Right lung (tissue), 2 donors: ENCODE measurements at regions not wholly inside any gene's neighbourhood (a gene's known extent, or its start where the extent isn't known, plus 50 kb on each side); places are given as distances from the start of the nearest gene placed in this dataset.
A peak's percentile ranks its signal among the peaks of the same experiment; 100 is the strongest.
"Not testable (repeated sequence)": the region's sequence is repeated elsewhere in the genome, so short reads cannot be mapped to it uniquely, and the experiment has no call there.

ENCODE experiments used
- DNase-seq, 2 donors: peaks; one replicate each; pipeline ENCODE4 v3.0.0-alpha.2; 2013

DNA sequence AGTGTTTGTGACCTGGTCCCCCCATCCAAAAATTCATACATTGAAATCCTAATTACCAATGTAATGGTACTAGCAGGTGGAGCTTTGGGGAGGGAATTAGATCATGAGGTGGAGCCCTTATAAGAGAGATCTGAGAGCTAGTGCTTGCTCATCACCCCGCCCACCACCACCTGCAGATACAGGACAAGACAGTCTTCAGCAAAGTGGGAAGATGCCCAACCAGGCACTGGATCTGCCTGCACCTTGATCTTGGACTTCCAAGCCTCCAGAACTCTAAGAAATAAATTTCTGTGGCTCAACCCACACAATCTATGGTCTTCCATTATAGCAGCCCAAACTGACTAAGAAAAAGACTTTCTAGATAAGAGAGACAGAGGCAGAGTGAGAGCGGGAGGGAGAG, 343.4 kb downstream of the LRRIQ3 start:
- DNase-seq, result no peak

DNA sequence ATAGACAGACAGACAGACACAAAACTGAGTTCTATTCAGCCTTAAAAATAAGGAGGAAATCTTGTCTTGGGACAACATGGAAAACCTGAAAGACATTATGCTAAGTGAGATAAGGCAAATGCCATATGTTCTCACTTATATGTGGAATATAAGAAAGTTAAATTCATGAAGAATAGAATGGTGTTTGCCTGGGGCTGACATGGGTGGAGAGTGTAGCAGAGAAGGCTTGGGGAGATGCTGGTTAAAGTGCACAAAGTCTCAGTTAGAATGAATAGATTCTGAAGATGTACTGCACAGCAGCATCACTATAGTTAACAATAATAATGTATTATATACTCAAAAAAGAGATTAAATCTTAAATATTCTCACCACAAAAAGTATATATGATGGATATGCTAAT, 355.5 kb downstream of the LRRIQ3 start:
- DNase-seq, result no peak

- DNase-seq, result no peak
These were observed 358.1 kb downstream of the LRRIQ3 start for GRCh38 chr1:73839922-73840321.

GRCh38 chr1:73832276-73833181, 365.4 kb downstream of the LRRIQ3 start:
- DNase-seq, result no peak

DNA sequence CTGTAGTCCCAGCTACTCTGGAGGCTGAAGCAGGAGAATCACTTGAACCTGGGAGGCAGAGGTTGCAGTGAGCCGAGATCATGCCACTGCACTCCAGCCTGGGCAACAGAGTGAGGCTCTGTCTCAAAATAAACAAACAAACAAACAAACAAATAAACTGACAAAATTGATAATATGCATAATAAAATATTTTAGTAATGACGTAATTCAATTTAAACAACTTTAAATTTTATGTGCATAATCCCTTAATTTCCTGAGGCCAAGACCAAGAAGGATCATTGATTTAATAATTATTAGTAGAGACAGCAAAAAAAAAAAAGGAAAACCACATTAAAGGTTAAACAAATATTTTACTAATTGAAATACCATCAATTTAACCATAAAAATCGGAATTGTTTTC, 370.7 kb downstream of the LRRIQ3 start:
- DNase-seq, result not testable (repeated sequence)

- no peak for DNase-seq
These were observed 373.9 kb downstream of the LRRIQ3 start for GRCh38 chr1:73824065-73824464.

- no peak for DNase-seq
These were observed 376.5 kb downstream of the LRRIQ3 start for GRCh38 chr1:73821520-73821919.

DNA sequence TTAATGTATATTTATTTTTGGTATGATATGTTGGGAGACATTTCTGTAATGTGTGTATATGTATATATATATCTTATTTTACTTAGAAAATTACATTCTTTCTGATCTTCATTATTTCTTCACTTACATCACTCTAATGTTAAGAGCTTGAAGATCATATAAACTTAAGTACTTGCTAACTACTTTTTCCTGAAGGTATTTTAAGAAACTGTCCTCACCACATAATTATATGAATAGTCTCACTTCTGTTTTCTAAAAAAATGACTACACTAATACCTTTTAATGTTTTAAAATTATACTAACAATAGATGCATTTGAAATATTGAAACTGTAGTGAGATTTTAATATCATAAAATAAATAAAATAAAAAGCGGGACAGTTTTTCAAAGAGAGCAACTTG, 377.1 kb downstream of the LRRIQ3 start:
- DNase-seq, result no peak

GRCh38 chr1:73813716-73814115, 384.3 kb downstream of the LRRIQ3 start:
- peak; percentile 27 to 34 for DNase-seq

- DNase-seq, result no peak
These were observed 384.7 kb downstream of the LRRIQ3 start for GRCh38 chr1:73813236-73813635.

GRCh38 chr1:73811798-73812197, 386.2 kb downstream of the LRRIQ3 start:
- no peak for DNase-seq

DNA sequence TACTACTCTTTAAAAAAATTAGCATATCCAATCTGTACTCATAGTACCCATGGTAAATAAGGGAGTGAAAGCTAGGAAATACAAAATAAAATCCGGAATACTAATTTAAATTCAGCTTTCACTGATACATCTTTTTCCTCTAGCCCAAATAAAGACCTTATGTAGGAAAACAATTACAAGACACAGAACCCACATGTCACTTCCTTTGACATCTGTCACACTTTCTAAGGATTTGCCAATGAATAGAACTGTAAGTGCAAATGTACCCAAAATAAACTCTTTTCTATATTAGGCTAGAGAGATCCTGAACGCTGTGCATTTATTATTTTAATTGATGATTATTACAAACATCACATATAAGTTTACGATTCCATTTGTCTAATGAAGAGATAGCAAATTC, 393.0 kb downstream of the LRRIQ3 start:
- no peak for DNase-seq

DNA sequence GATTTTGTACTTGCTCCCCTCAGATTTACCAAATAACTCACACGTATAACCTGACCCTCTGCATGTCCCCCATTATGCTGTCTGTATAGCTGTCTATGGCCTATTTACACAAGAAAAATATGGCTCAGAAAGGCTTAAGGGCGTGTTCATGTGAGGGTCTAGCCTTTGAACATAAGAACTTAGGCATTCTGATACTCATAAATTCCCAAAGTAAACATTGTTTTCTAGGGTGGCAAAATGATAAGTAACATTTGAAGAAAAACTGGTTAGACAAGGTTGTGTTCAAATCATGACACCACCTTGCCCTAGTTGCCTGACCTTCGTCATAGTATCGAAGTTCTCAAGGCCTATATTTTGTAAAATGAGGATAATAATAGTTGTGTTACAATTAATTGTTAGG, 394.6 kb downstream of the LRRIQ3 start:
- DNase-seq, result no peak

GRCh38 chr1:73801912-73802429, 396.0 kb downstream of the LRRIQ3 start:
- DNase-seq, result no peak

- DNase-seq, result no peak
These were observed 397.6 kb downstream of the LRRIQ3 start for GRCh38 chr1:73800376-73800775.

GRCh38 chr1:73789965-73790364, 408.0 kb downstream of the LRRIQ3 start:
- DNase-seq, result no peak

GRCh38 chr1:73784026-73784425, 413.9 kb downstream of the LRRIQ3 start:
- DNase-seq, result no peak

DNA sequence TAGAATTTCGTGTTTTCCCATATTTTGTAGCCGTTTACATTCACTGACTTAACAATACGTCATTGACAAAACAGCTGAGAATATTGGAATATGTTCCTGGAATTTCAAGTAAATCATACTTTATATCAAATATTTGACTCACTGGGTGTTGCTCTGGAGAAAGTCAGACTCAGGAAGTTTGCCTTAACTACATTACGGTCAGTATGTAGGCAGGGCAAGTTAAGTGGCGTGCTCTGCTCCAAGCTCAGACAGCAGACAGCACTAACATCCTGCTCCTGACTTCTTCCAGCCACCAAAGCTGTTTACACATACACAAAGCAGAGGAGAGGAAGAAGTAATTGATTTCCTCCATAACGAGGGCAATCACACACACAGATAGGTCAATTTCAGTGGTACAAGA, 414.6 kb downstream of the LRRIQ3 start:
- DNase-seq, result no peak

- no peak for DNase-seq
These were observed 415.1 kb downstream of the LRRIQ3 start for GRCh38 chr1:73782901-73783300.

DNA sequence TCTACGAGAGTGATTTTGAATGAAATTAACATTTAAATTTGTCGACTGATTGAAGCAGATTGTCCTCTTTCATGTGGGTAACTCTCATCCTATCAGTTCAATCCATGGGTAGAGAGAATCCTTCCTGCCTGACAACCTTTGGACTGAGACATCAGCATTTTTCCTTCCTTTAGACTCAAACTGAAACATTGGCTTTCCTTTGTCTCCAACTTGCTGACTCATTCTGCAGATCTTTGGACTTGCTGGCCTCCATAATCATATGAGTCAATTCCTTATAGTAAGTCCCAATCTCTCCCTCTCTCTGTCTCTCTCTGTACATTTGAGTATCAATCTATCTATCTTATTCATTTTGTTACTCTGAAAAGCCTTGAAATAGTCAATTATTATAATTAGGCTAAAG, 416.7 kb downstream of the LRRIQ3 start:
- DNase-seq, result no peak

- no peak for DNase-seq
These were observed 419.5 kb downstream of the LRRIQ3 start for GRCh38 chr1:73778471-73778870.

- DNase-seq, result no peak
These were observed 422.1 kb downstream of the LRRIQ3 start for GRCh38 chr1:73775896-73776295.

GRCh38 chr1:73772941-73773340, 425.0 kb downstream of the LRRIQ3 start:
- no peak for DNase-seq

- DNase-seq, result no peak
These were observed 426.6 kb downstream of the LRRIQ3 start for GRCh38 chr1:73771396-73771795.
